ENCODE measurements at regions not wholly inside any gene's neighbourhood (a gene's known extent, or its start where the extent isn't known, plus 50 kb on each side); places are given as distances from the start of the nearest gene placed in this dataset.

GRCh38 chr1:29893046-29893723 lies 656.9 kb downstream of the PTPRU start:
- no peak overlapping the region for H2AFZ ChIP-seq (ENCODE audit: low read depth, low read length)
- H3K4me2 ChIP-seq (ENCODE audit: low read length) = no peak overlapping the region

GRCh38 chr1:29892247-29892646 lies 655.9 kb downstream of the PTPRU start:
- Histone ChIP-seq H3K36me3 (ENCODE audit: insufficient read depth, low read length) (no peaks in the 10 kb centered on the region), H3K4me3 (ENCODE audit: low read length) (no peak overlapping the region), H3K4me2 (ENCODE audit: low read length) (no peak overlapping the region), H3K27ac (ENCODE audit: low read length) (no peak overlapping the region), H3K9ac (ENCODE audit: low read length) (no peak overlapping the region), H3K9me3 (ENCODE audit: low read length) (no peaks in the 10 kb centered on the region), H4K20me1 (ENCODE audit: insufficient read depth) (no peaks in the 10 kb centered on the region), H3K9me2 (ENCODE audit: insufficient read depth, low read length) (no peaks in the 10 kb centered on the region), H2AFZ (ENCODE audit: low read depth, low read length) (no peak overlapping the region), H3K79me2 (replicated peaks; ENCODE audit: insufficient read depth, low read length) (no peaks in the 10 kb centered on the region), H3F3A (ENCODE audit: insufficient read depth, low read length, poor library complexity, severe bottlenecking) (no peaks in the 10 kb centered on the region), H3K27me3 (ENCODE audit: insufficient read depth, low read depth, low read length) (no peaks in the 10 kb centered on the region)
- TF ChIP-seq, protein P1, sequence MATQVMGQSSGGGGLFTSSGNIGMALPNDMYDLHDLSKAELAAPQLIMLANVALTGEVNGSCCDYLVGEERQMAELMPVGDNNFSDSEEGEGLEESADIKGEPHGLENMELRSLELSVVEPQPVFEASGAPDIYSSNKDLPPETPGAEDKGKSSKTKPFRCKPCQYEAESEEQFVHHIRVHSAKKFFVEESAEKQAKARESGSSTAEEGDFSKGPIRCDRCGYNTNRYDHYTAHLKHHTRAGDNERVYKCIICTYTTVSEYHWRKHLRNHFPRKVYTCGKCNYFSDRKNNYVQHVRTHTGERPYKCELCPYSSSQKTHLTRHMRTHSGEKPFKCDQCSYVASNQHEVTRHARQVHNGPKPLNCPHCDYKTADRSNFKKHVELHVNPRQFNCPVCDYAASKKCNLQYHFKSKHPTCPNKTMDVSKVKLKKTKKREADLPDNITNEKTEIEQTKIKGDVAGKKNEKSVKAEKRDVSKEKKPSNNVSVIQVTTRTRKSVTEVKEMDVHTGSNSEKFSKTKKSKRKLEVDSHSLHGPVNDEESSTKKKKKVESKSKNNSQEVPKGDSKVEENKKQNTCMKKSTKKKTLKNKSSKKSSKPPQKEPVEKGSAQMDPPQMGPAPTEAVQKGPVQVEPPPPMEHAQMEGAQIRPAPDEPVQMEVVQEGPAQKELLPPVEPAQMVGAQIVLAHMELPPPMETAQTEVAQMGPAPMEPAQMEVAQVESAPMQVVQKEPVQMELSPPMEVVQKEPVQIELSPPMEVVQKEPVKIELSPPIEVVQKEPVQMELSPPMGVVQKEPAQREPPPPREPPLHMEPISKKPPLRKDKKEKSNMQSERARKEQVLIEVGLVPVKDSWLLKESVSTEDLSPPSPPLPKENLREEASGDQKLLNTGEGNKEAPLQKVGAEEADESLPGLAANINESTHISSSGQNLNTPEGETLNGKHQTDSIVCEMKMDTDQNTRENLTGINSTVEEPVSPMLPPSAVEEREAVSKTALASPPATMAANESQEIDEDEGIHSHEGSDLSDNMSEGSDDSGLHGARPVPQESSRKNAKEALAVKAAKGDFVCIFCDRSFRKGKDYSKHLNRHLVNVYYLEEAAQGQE (IDR thresholded peaks at IDR 0.05; ENCODE audit: borderline replicate concordance) = no peak
- TF ChIP-seq EZH2 (IDR thresholded peaks at IDR 0.05; ENCODE audit: borderline replicate concordance, insufficient read depth, low read length, poor library complexity, severe bottlenecking) = no peak
- TF ChIP-seq EP300 (conservative IDR thresholded peaks at IDR 0.05; ENCODE audit: poor library complexity, severe bottlenecking) = no peak
- TF ChIP-seq POLR2AphosphoS5 (IDR thresholded peaks at IDR 0.05) = no peak
- no peak for TF ChIP-seq MXI1 (conservative IDR thresholded peaks at IDR 0.05; ENCODE audit: poor library complexity, severe bottlenecking)
- no peak for TF ChIP-seq SMC3 (conservative IDR thresholded peaks at IDR 0.05; ENCODE audit: poor library complexity)
- no peak for TF ChIP-seq RAD21 (conservative IDR thresholded peaks at IDR 0.05)
- no peak for TF ChIP-seq TAF1 (IDR thresholded peaks at IDR 0.05; ENCODE audit: low read depth)

More at GRCh38 chr1:29893046-29893723, 656.9 kb downstream of the PTPRU start:
- no peak for TF ChIP-seq TAF1 (IDR thresholded peaks at IDR 0.05; ENCODE audit: low read depth)
- TF ChIP-seq SMC3 (conservative IDR thresholded peaks at IDR 0.05; ENCODE audit: poor library complexity) = no peak
- TF ChIP-seq, protein P1 (IDR thresholded peaks at IDR 0.05; ENCODE audit: borderline replicate concordance) = no peak
- TF ChIP-seq EP300 (conservative IDR thresholded peaks at IDR 0.05; ENCODE audit: poor library complexity, severe bottlenecking) = no peak
- TF ChIP-seq POLR2AphosphoS5 (IDR thresholded peaks at IDR 0.05) = no peak
- TF ChIP-seq MXI1 (conservative IDR thresholded peaks at IDR 0.05; ENCODE audit: poor library complexity, severe bottlenecking) = no peak
- no peak for TF ChIP-seq EZH2 (IDR thresholded peaks at IDR 0.05; ENCODE audit: borderline replicate concordance, insufficient read depth, low read length, poor library complexity, severe bottlenecking)
- TF ChIP-seq RAD21 (conservative IDR thresholded peaks at IDR 0.05) = no peak
- no peak for TF ChIP-seq CTCF (IDR thresholded peaks at IDR 0.05; ENCODE audit: poor library complexity, severe bottlenecking)
- H3K9me2 ChIP-seq (ENCODE audit: insufficient read depth, low read length) = no peaks in the 10 kb centered on the region
- no peak overlapping the region for H3K27ac ChIP-seq (ENCODE audit: low read length)
- H3K79me2 ChIP-seq (replicated peaks; ENCODE audit: insufficient read depth, low read length) = no peaks in the 10 kb centered on the region
- H3K36me3 ChIP-seq (ENCODE audit: insufficient read depth, low read length) = no peaks in the 10 kb centered on the region
- H3K27me3 ChIP-seq (ENCODE audit: insufficient read depth, low read depth, low read length) = no peaks in the 10 kb centered on the region
- H3K9ac ChIP-seq (ENCODE audit: low read length) = no peak overlapping the region
- no peak overlapping the region for H3K4me3 ChIP-seq (ENCODE audit: low read length)
- no peaks in the 10 kb centered on the region for H3F3A ChIP-seq (ENCODE audit: insufficient read depth, low read length, poor library complexity, severe bottlenecking)
- no peaks in the 10 kb centered on the region for H4K20me1 ChIP-seq (ENCODE audit: insufficient read depth)
- H3K9me3 ChIP-seq (ENCODE audit: low read length) = no peaks in the 10 kb centered on the region

Measured in neural cell (in vitro differentiated cells).